ENCODE measurements at regions not wholly inside any gene's neighbourhood (a gene's known extent, or its start where the extent isn't known, plus 50 kb on each side); places are given as distances from the start of the nearest gene placed in this dataset.

DNA sequence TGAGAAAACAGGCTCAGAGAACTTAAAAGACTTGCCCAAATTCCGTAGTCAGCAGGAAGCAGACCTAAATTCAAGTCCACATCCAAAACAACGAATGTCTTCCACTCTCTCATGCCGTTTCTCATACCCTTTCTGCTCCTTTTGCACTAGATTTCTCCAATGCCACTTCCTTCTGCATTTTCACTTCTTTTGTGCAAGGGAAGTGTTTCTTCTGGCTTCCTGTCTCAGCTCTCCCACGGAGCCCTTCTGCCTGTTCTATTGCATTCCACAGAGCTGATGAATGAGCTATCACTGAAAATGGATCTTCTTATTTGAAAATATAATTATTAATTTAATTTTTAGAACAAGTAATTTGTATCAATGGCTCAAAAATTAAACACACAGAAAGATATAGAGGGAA is 56.1 kb upstream of the STK24 start:
- H3K9me3 Mint-ChIP-seq: peaks cover 1% of the 10 kb centered on the region

DNA sequence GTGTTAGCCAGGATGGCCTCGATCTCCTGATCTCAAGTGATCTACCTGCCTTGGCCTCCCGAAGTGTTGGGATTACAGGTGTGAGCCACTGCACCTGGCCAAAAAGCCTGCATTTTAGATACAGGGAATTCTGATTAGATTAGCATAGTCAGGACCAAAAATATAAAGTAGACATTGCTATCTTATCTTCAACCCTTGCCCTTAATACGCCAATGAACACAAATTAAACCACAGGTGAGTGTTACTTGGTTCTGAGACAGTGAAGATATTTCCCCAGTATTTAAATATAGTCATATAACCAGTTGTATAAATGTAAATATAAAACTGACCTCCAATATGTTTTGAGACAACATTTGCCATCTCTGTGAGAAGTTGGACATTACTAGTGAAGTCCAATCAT is 52.1 kb upstream of the STK24 start:
- Mint-ChIP-seq H3K9me3 (peaks cover 1% of the 10 kb centered on the region), H3K27ac (no peak overlapping the region), H3K36me3 (ENCODE audit: low read depth) (no peaks in the 10 kb centered on the region), H3K27me3 (ENCODE audit: low read depth) (no peaks in the 10 kb centered on the region), H3K4me3 (no peak overlapping the region), H3K4me1 (ENCODE audit: low read depth) (peaks cover 2% of the 10 kb centered on the region)
- no peak for DNase-seq
- intact Hi-C loops (cut with micrococcal nuclease): no loop called here
- CTCF ChIA-PET: interaction anchor here (1.5 kb wide), 1 partner anchor 161 kb away, joined by 4 read pairs; no protein-coding TSS in a partner anchor

More for the DNA sequence above, 56.1 kb upstream of the STK24 start:
- no peaks in the 10 kb centered on the region for H3K27me3 Mint-ChIP-seq (ENCODE audit: low read depth)
- intact Hi-C loops (cut with micrococcal nuclease): no loop called here
- no peak for DNase-seq
- CTCF ChIA-PET: interaction anchor here (1.0 kb wide), 1 partner anchor 20 kb away, joined by 3 read pairs; no protein-coding TSS in a partner anchor
- no peaks in the 10 kb centered on the region for H3K36me3 Mint-ChIP-seq (ENCODE audit: low read depth)
- H3K27ac Mint-ChIP-seq: no peak overlapping the region
- peaks cover 2% of the 10 kb centered on the region for H3K4me1 Mint-ChIP-seq (ENCODE audit: low read depth)
- no peak overlapping the region for H3K4me3 Mint-ChIP-seq

All from activated naive CD4-positive, alpha-beta T cell treated with anti-CD3 and anti-CD28 coated beads for 36 hours (primary cell).